ENCODE measurements at regions not wholly inside any gene's neighbourhood (a gene's known extent, or its start where the extent isn't known, plus 50 kb on each side); places are given as distances from the start of the nearest gene placed in this dataset.

- TF ChIP-seq CTCF (conservative IDR thresholded peaks at IDR 0.05; ENCODE audit: low read length), result no peak
- TF ChIP-seq EZH2phosphoT487 (IDR thresholded peaks at IDR 0.05; ENCODE audit: borderline replicate concordance, low read depth, low read length), result no peak
- no peak overlapping the region for H3K4me2 ChIP-seq (ENCODE audit: low read length)
- H4K20me1 ChIP-seq (ENCODE audit: insufficient read depth, low read length), result no peaks in the 10 kb centered on the region
- no peaks in the 10 kb centered on the region for H3K79me2 ChIP-seq (ENCODE audit: insufficient read depth, low read depth, low read length)
- no peak for DNase-seq (ENCODE audit: low spot score)
- no TSS peak for BruUV-seq (replicated peaks)
- POLR2A ChIA-PET, result no interaction called here
- H3K4me3 ChIP-seq (ENCODE audit: low read depth, low read length, poor library complexity, severe bottlenecking), result no peak overlapping the region
- no peaks in the 10 kb centered on the region for H3K36me3 ChIP-seq (ENCODE audit: insufficient read depth, low read length)
- H3K4me1 ChIP-seq (ENCODE audit: insufficient read depth, low read length, poor library complexity, severe bottlenecking), result no peaks in the 10 kb centered on the region
- no peaks in the 10 kb centered on the region for H3K9me2 ChIP-seq (ENCODE audit: insufficient read depth, low read length)
- intact Hi-C loops (cut with micrococcal nuclease; ENCODE audit: unreplicated experiment), result no loop called here
- no peak overlapping the region for H3K27ac ChIP-seq (ENCODE audit: low read depth, low read length, poor library complexity, severe bottlenecking)
- H2AFZ ChIP-seq (ENCODE audit: low read length), result no peak overlapping the region
- H3K9me3 ChIP-seq (ENCODE audit: low read length), result no peaks in the 10 kb centered on the region
- CTCF ChIA-PET (ENCODE audit: unreplicated experiment), result no interaction called here
These were observed 342.5 kb upstream of the ADGRL2 start for GRCh38 chr1:81458186-81458585.

- no peak overlapping the region for H3K4me3 ChIP-seq (ENCODE audit: low read depth, low read length, poor library complexity, severe bottlenecking)
- H3K36me3 ChIP-seq (ENCODE audit: insufficient read depth, low read length), result no peaks in the 10 kb centered on the region
- no TSS peak for BruUV-seq (replicated peaks)
- H4K20me1 ChIP-seq (ENCODE audit: insufficient read depth, low read length), result no peaks in the 10 kb centered on the region
- H3K79me2 ChIP-seq (ENCODE audit: insufficient read depth, low read depth, low read length), result no peaks in the 10 kb centered on the region
- no peak overlapping the region for H2AFZ ChIP-seq (ENCODE audit: low read length)
- no peak for DNase-seq (ENCODE audit: low spot score)
- CTCF ChIA-PET (ENCODE audit: unreplicated experiment), result no interaction called here
- no peaks in the 10 kb centered on the region for H3K4me1 ChIP-seq (ENCODE audit: insufficient read depth, low read length, poor library complexity, severe bottlenecking)
- H3K4me2 ChIP-seq (ENCODE audit: low read length), result no peak overlapping the region
- POLR2A ChIA-PET, result no interaction called here
- no peak for TF ChIP-seq EZH2phosphoT487 (IDR thresholded peaks at IDR 0.05; ENCODE audit: borderline replicate concordance, low read depth, low read length)
- no peaks in the 10 kb centered on the region for H3K9me3 ChIP-seq (ENCODE audit: low read length)
- H3K27ac ChIP-seq (ENCODE audit: low read depth, low read length, poor library complexity, severe bottlenecking), result no peak overlapping the region
- intact Hi-C loops (cut with micrococcal nuclease; ENCODE audit: unreplicated experiment), result no loop called here
- no peaks in the 10 kb centered on the region for H3K9me2 ChIP-seq (ENCODE audit: insufficient read depth, low read length)
These were observed 345.3 kb upstream of the ADGRL2 start for GRCh38 chr1:81455481-81455880.

GRCh38 chr1:81453971-81454370 is 346.8 kb upstream of the ADGRL2 start:
- intact Hi-C loops (cut with micrococcal nuclease; ENCODE audit: unreplicated experiment), result no loop called here
- no TSS peak for BruUV-seq (replicated peaks)
- no peaks in the 10 kb centered on the region for H3K4me1 ChIP-seq (ENCODE audit: insufficient read depth, low read length, poor library complexity, severe bottlenecking)

More at GRCh38 chr1:81453971-81454370, 346.8 kb upstream of the ADGRL2 start:
- TF ChIP-seq CTCF (conservative IDR thresholded peaks at IDR 0.05; ENCODE audit: low read length) (no peak), EZH2phosphoT487 (IDR thresholded peaks at IDR 0.05; ENCODE audit: borderline replicate concordance, low read depth, low read length) (no peak)
- Histone ChIP-seq H3K9me2 (ENCODE audit: insufficient read depth, low read length) (no peaks in the 10 kb centered on the region), H4K20me1 (ENCODE audit: insufficient read depth, low read length) (no peaks in the 10 kb centered on the region), H3K36me3 (ENCODE audit: insufficient read depth, low read length) (no peaks in the 10 kb centered on the region), H3K4me2 (ENCODE audit: low read length) (no peak overlapping the region), H3K27ac (ENCODE audit: low read depth, low read length, poor library complexity, severe bottlenecking) (no peak overlapping the region), H2AFZ (ENCODE audit: low read length) (no peak overlapping the region), H3K9me3 (ENCODE audit: low read length) (no peaks in the 10 kb centered on the region), H3K79me2 (ENCODE audit: insufficient read depth, low read depth, low read length) (no peaks in the 10 kb centered on the region), H3K4me3 (ENCODE audit: low read depth, low read length, poor library complexity, severe bottlenecking) (no peak overlapping the region)
- CTCF ChIA-PET (ENCODE audit: unreplicated experiment), result no interaction called here
- DNase-seq (ENCODE audit: low spot score), result no peak
- POLR2A ChIA-PET, result interaction anchor here (0.6 kb wide), 1 partner anchor 689 kb away, joined by 5 read pairs; no protein-coding TSS in a partner anchor
